Upper lobe of left lung (tissue), 6 donors: ENCODE measurements at regions not wholly inside any gene's neighbourhood (a gene's known extent, or its start where the extent isn't known, plus 50 kb on each side); places are given as distances from the start of the nearest gene placed in this dataset.

Experiments used
- ATAC-seq, 2 donors: fragments of 200-7000 bp; cut with Tn5 transposase; one replicate each; pipeline ENCODE4 v1.9.1; 2022; ENCODE audit warnings: mild to moderate bottlenecking in 2 of 2, moderate library complexity in 2 of 2; ENCODE audit not compliant: low FRiP score in 2 of 2
- DNase-seq, 2 donors: peaks; one replicate each; pipeline ENCODE4 v3.0.0-alpha.2; 2019 to 2020
- H3K27ac ChIP-seq, 4 donors: fragments of 200-600 bp; sonication (generic); one replicate each; pipeline ENCODE4 v1.5.1; 2016 to 2019
- H3K27me3 ChIP-seq, 4 donors: fragments of 200-600 bp; sonication (generic); one replicate each; pipeline ENCODE4 v1.5.1; 2017 to 2019
- H3K36me3 ChIP-seq, 4 donors: fragments of 200-600 bp; sonication (generic); one replicate each; pipeline ENCODE4 v1.5.1; 2016 to 2019
- H3K4me1 ChIP-seq, 4 donors: fragments of 200-600 bp; sonication (generic); one replicate each; pipeline ENCODE4 v1.5.1; 2018 to 2019
- H3K4me3 ChIP-seq, 4 donors: fragments of 200-600 bp; sonication (generic); one replicate each; pipeline ENCODE4 v1.5.1; 2017 to 2019; ENCODE audit warnings: mild to moderate bottlenecking in 2 of 4, moderate library complexity in 1 of 4
- H3K9me3 ChIP-seq, 4 donors: fragments of 200-600 bp; sonication (generic); one replicate each; pipeline ENCODE4 v1.5.1; 2018 to 2019
- CTCF ChIP-seq, 6 experiments: fragments of 450-650 bp in 4 of 6; fragments of 200-600 bp in 2 of 6; sonication (generic) in 2 of 6; IDR thresholded peaks; one replicate each; pipeline ENCODE4 v1.5.1; 2016 to 2019; ENCODE audit warnings: antibody characterized with exemption in 6 of 6
- EP300 ChIP-seq, 4 donors: sonication (generic); formaldehyde crosslinking; IDR thresholded peaks; one replicate each; pipeline ENCODE4 v1.5.1; 2017; ENCODE audit warnings: antibody characterized with exemption in 4 of 4, control low read depth in 2 of 4
- POLR2A ChIP-seq, 4 donors: fragments of 450-650 bp; IDR thresholded peaks; one replicate each; pipeline ENCODE4 v1.5.1; 2016 to 2017; ENCODE audit warnings: antibody characterized with exemption in 4 of 4, mild to moderate bottlenecking in 2 of 4
- POLR2AphosphoS5 ChIP-seq, 2 donors: sonication (generic); formaldehyde crosslinking; IDR thresholded peaks; one replicate each; pipeline ENCODE4 v1.5.1; 2017; ENCODE audit warnings: antibody characterized with exemption in 2 of 2
- WGBS, 2 donors: methylation state at CpG; one replicate each; pipeline ENCODE4 v1.1.5; 2017 to 2018; 5-methylcytosine and 5-hydroxymethylcytosine counted together
- donor health status: DM: no; HTN: no; CAD: no; lungs with moderate emphysema.
- donor health status: DM: no; HTN: yes; CAD: no; lungs with severe emphysema.

GRCh38 chr14:97393244-97393643, 596.1 kb downstream of the VRK1 start:
- 53 to 67% methylated on average over 6 of the region's 6 CpGs for WGBS, 2 donors
- H3K27ac ChIP-seq: no peak overlapping the region
- H3K4me1 ChIP-seq: no peaks in the 10 kb centered on the region
- no peaks in the 10 kb centered on the region for H3K36me3 ChIP-seq
- TF ChIP-seq EP300 (IDR thresholded peaks at IDR 0.05) (no peak), CTCF (IDR thresholded peaks at IDR 0.05) (no peak), POLR2AphosphoS5 (IDR thresholded peaks at IDR 0.05) (no peak), POLR2A (IDR thresholded peaks at IDR 0.05) (no peak)
- H3K27me3 ChIP-seq: no peaks in the 10 kb centered on the region
- DNase-seq: no peak
- no peaks in the 10 kb centered on the region for H3K9me3 ChIP-seq
- ATAC-seq: no peak
- H3K4me3 ChIP-seq: no peak overlapping the region

GRCh38 chr14:97395068-97395467, 597.9 kb downstream of the VRK1 start:
- Histone ChIP-seq H3K4me3 (no peak overlapping the region), H3K27ac (no peak overlapping the region), H3K36me3 (no peaks in the 10 kb centered on the region), H3K27me3 (no peaks in the 10 kb centered on the region), H3K4me1 (no peaks in the 10 kb centered on the region), H3K9me3 (no peaks in the 10 kb centered on the region)
- ATAC-seq (no peak), DNase-seq (no peak)
- 79 to 87% methylated on average over 3 to 4 of the region's 4 CpGs for WGBS, 2 donors
- no peak for TF ChIP-seq POLR2A (IDR thresholded peaks at IDR 0.05)
- no peak for TF ChIP-seq POLR2AphosphoS5 (IDR thresholded peaks at IDR 0.05)
- no peak for TF ChIP-seq EP300 (IDR thresholded peaks at IDR 0.05)
- no peak for TF ChIP-seq CTCF (IDR thresholded peaks at IDR 0.05)

GRCh38 chr14:97401714-97402113, 604.5 kb downstream of the VRK1 start:
- H3K4me3 ChIP-seq: no peak overlapping the region
- TF ChIP-seq POLR2AphosphoS5 (IDR thresholded peaks at IDR 0.05) (no peak), CTCF (IDR thresholded peaks at IDR 0.05) (no peak), EP300 (IDR thresholded peaks at IDR 0.05) (no peak), POLR2A (IDR thresholded peaks at IDR 0.05) (no peak)
- no peak overlapping the region for H3K27ac ChIP-seq
- 73 to 76% methylated on average over 7 of the region's 7 CpGs for WGBS, 2 donors
- H3K36me3 ChIP-seq: no peaks in the 10 kb centered on the region
- no peak for DNase-seq
- peaks cover 0 to 4% (median 0%) of the 10 kb centered on the region in 4 donors for H3K27me3 ChIP-seq
- H3K4me1 ChIP-seq: no peaks in the 10 kb centered on the region
- H3K9me3 ChIP-seq: no peaks in the 10 kb centered on the region
- no peak for ATAC-seq

- Histone ChIP-seq H3K27ac (no peak overlapping the region), H3K4me3 (no peak overlapping the region), H3K4me1 (no peaks in the 10 kb centered on the region), H3K36me3 (no peaks in the 10 kb centered on the region), H3K27me3 (peaks cover 0 to 4% (median 0%) of the 10 kb centered on the region in 4 donors), H3K9me3 (no peaks in the 10 kb centered on the region)
- DNase-seq: no peak
- 39 to 54% methylated on average over 2 of the region's 2 CpGs for WGBS, 2 donors
- ATAC-seq: no peak
- TF ChIP-seq EP300 (IDR thresholded peaks at IDR 0.05) (no peak), CTCF (IDR thresholded peaks at IDR 0.05) (no peak), POLR2AphosphoS5 (IDR thresholded peaks at IDR 0.05) (no peak), POLR2A (IDR thresholded peaks at IDR 0.05) (no peak)
These were observed 605.1 kb downstream of the VRK1 start for GRCh38 chr14:97402279-97402678.

GRCh38 chr14:97407701-97408407, 610.7 kb downstream of the VRK1 start:
- DNase-seq: no peak
- H3K4me1 ChIP-seq: no peaks in the 10 kb centered on the region
- no peak overlapping the region for H3K27ac ChIP-seq
- no peak for ATAC-seq
- TF ChIP-seq POLR2AphosphoS5 (IDR thresholded peaks at IDR 0.05) (no peak), POLR2A (IDR thresholded peaks at IDR 0.05) (no peak)
- no peak overlapping the region for H3K4me3 ChIP-seq
- WGBS, 2 donors: 55 to 57% methylated on average over 17 of the region's 17 CpGs
- H3K9me3 ChIP-seq: no peaks in the 10 kb centered on the region
- H3K27me3 ChIP-seq: peaks cover 0 to 3% (median 0%) of the 10 kb centered on the region in 4 donors
- no peaks in the 10 kb centered on the region for H3K36me3 ChIP-seq
